Neural cell (in vitro differentiated cells): ENCODE measurements at regions not wholly inside any gene's neighbourhood (a gene's known extent, or its start where the extent isn't known, plus 50 kb on each side); places are given as distances from the start of the nearest gene placed in this dataset.

Experiments
- H2AFZ ChIP-seq: fragments of 200-600, 300-800 bp; sonication (generic), shearing (Covaris generic); 2 replicates; pipeline ENCODE4 v1.6.0; 2014; ENCODE audit warnings: low read depth, mild to moderate bottlenecking, antibody characterized with exemption, low read length, moderate library complexity
- H3F3A ChIP-seq: fragments of 200-600 bp; shearing (Covaris generic); 2 replicates; pipeline ENCODE4 v1.6.1; 2016; ENCODE audit warnings: mild to moderate bottlenecking, moderate library complexity, mixed read lengths, antibody characterized with exemption, low read length; ENCODE audit not compliant: insufficient read depth, poor library complexity, severe bottlenecking
- H3K27ac ChIP-seq: fragments of 200-600, 300-800 bp; sonication (generic), shearing (Covaris generic); 2 replicates; pipeline ENCODE4 v1.5.1; 2014; ENCODE audit warnings: mild to moderate bottlenecking, low read length, moderate library complexity
- H3K27me3 ChIP-seq: fragments of 300-800, 200-600 bp; sonication (generic), shearing (Covaris generic); 2 replicates; pipeline ENCODE4 v1.6.0; 2014; ENCODE audit warnings: mild to moderate bottlenecking, low read depth, low read length, moderate library complexity; ENCODE audit not compliant: insufficient read depth
- H3K36me3 ChIP-seq: fragments of 300-800, 200-600 bp; sonication (generic), shearing (Covaris generic); 2 replicates; pipeline ENCODE4 v1.5.1; 2014; ENCODE audit warnings: mild to moderate bottlenecking, antibody characterized with exemption, low read length, moderate library complexity; ENCODE audit not compliant: insufficient read depth
- H3K4me2 ChIP-seq: fragments of 300-800, 200-600 bp; sonication (generic), shearing (Covaris generic); 2 replicates; pipeline ENCODE4 v1.6.0; 2014; ENCODE audit warnings: mild to moderate bottlenecking, low read length
- H3K4me3 ChIP-seq: fragments of 300-800, 200-600 bp; sonication (generic), shearing (Covaris generic); 2 replicates; pipeline ENCODE4 v1.5.1; 2014; ENCODE audit warnings: mild to moderate bottlenecking, low read length, moderate library complexity
- H3K79me2 ChIP-seq: fragments of 200-600 bp; shearing (Covaris generic); replicated peaks from 2 replicates; pipeline ENCODE4 v1.6.0; 2014; ENCODE audit warnings: mild to moderate bottlenecking, low read length, moderate library complexity; ENCODE audit not compliant: insufficient read depth
- H3K9ac ChIP-seq: fragments of 300-800, 200-600 bp; sonication (generic), shearing (Covaris generic); 2 replicates; pipeline ENCODE4 v1.6.1; 2016; ENCODE audit warnings: mild to moderate bottlenecking, low read length, mixed read lengths
- H3K9me2 ChIP-seq: fragments of 200-600 bp; shearing (Covaris generic); 2 replicates; pipeline ENCODE4 v1.6.1; 2016; ENCODE audit warnings: mild to moderate bottlenecking, low read length, mixed read lengths; ENCODE audit not compliant: insufficient read depth
- H3K9me3 ChIP-seq: fragments of 200-600, 300-800 bp; sonication (generic), shearing (Covaris generic); 2 replicates; pipeline ENCODE4 v1.6.1; 2016; ENCODE audit warnings: mild to moderate bottlenecking, mixed run types, low read length, moderate library complexity, mixed read lengths
- H4K20me1 ChIP-seq: fragments of 200-600 bp; shearing (Covaris generic); 2 replicates; pipeline ENCODE4 v1.6.1; 2016; ENCODE audit warnings: mild to moderate bottlenecking, mixed run types; ENCODE audit not compliant: insufficient read depth
- CTCF ChIP-seq: fragments of 450-650 bp; IDR thresholded peaks from 2 replicates; pipeline ENCODE4 v1.5.1; 2014; ENCODE audit warnings: antibody characterized with exemption, mild to moderate bottlenecking, moderate library complexity; ENCODE audit not compliant: poor library complexity, severe bottlenecking
- EP300 ChIP-seq: fragments of 450-650 bp; conservative IDR thresholded peaks from 2 replicates; pipeline ENCODE4 v1.6.1; 2014; ENCODE audit warnings: antibody characterized with exemption, mild to moderate bottlenecking, moderate library complexity; ENCODE audit not compliant: poor library complexity, severe bottlenecking
- EZH2 ChIP-seq: fragments of 200-600, 300-800 bp; shearing (Covaris generic), sonication (generic); IDR thresholded peaks from 2 replicates; pipeline ENCODE4 v1.6.1; 2014; ENCODE audit warnings: antibody characterized with exemption, low read length, borderline replicate concordance, mild to moderate bottlenecking; ENCODE audit not compliant: insufficient read depth, poor library complexity, severe bottlenecking
- MXI1 ChIP-seq: fragments of 450-650 bp; conservative IDR thresholded peaks from 2 replicates; pipeline ENCODE4 v1.6.1; 2014; ENCODE audit warnings: antibody characterized with exemption, mild to moderate bottlenecking; ENCODE audit not compliant: poor library complexity, severe bottlenecking
- POLR2AphosphoS5 ChIP-seq: IDR thresholded peaks from 2 replicates; pipeline ENCODE4 v1.6.1; 2012
- RAD21 ChIP-seq: fragments of 450-650 bp; conservative IDR thresholded peaks from 2 replicates; pipeline ENCODE4 v1.6.1; 2014; ENCODE audit warnings: antibody characterized with exemption, mild to moderate bottlenecking, moderate library complexity
- REST ChIP-seq: IDR thresholded peaks from 2 replicates; pipeline ENCODE4 v1.6.1; 2012; ENCODE audit warnings: borderline replicate concordance
- SMC3 ChIP-seq: fragments of 450-650 bp; conservative IDR thresholded peaks from 2 replicates; pipeline ENCODE4 v1.6.1; 2014; ENCODE audit warnings: antibody characterized with exemption, mild to moderate bottlenecking, moderate library complexity; ENCODE audit not compliant: poor library complexity
- TAF1 ChIP-seq: IDR thresholded peaks from 2 replicates; pipeline ENCODE4 v1.6.1; 2012; ENCODE audit warnings: low read depth

GRCh38 chr10:7082967-7083366, 327.9 kb downstream of the SFMBT2 start:
- no peaks in the 10 kb centered on the region for H3K9me3 ChIP-seq
- no peak overlapping the region for H2AFZ ChIP-seq
- H4K20me1 ChIP-seq = no peaks in the 10 kb centered on the region
- H3K4me3 ChIP-seq = no peak overlapping the region
- no peak for TF ChIP-seq SMC3
- TF ChIP-seq POLR2AphosphoS5 = no peak
- TF ChIP-seq MXI1 = no peak
- TF ChIP-seq CTCF = no peak
- no peak for TF ChIP-seq EZH2
- TF ChIP-seq RAD21 = no peak
- TF ChIP-seq TAF1 = no peak
- no peak for TF ChIP-seq REST
- TF ChIP-seq EP300 = no peak
- H3K9me2 ChIP-seq = no peaks in the 10 kb centered on the region
- H3K79me2 ChIP-seq = no peaks in the 10 kb centered on the region
- H3K27me3 ChIP-seq = no peaks in the 10 kb centered on the region
- H3F3A ChIP-seq = no peaks in the 10 kb centered on the region
- H3K36me3 ChIP-seq = no peaks in the 10 kb centered on the region
- no peak overlapping the region for H3K9ac ChIP-seq
- H3K4me2 ChIP-seq = no peak overlapping the region
- no peak overlapping the region for H3K27ac ChIP-seq

- H2AFZ ChIP-seq = no peak overlapping the region
- no peak overlapping the region for H3K4me3 ChIP-seq
- TF ChIP-seq POLR2AphosphoS5 (no peak), EP300 (no peak), TAF1 (no peak), CTCF (no peak), REST (no peak), SMC3 (no peak), RAD21 (no peak), MXI1 (no peak), EZH2 (no peak)
- H3K9me3 ChIP-seq = no peaks in the 10 kb centered on the region
- H3K79me2 ChIP-seq = no peaks in the 10 kb centered on the region
- no peaks in the 10 kb centered on the region for H3K36me3 ChIP-seq
- H3K9me2 ChIP-seq = no peaks in the 10 kb centered on the region
- no peaks in the 10 kb centered on the region for H3K27me3 ChIP-seq
- no peaks in the 10 kb centered on the region for H4K20me1 ChIP-seq
- no peaks in the 10 kb centered on the region for H3F3A ChIP-seq
- no peak overlapping the region for H3K9ac ChIP-seq
- no peak overlapping the region for H3K4me2 ChIP-seq
- H3K27ac ChIP-seq = no peak overlapping the region
These were observed 333.0 kb downstream of the SFMBT2 start for GRCh38 chr10:7077880-7078279.
